K562 (cell line): ENCODE measurements at regions not wholly inside any gene's neighbourhood (a gene's known extent, or its start where the extent isn't known, plus 50 kb on each side); places are given as distances from the start of the nearest gene placed in this dataset.

Source experiments
- FOXA1 ChIP-seq: fragments of 450-650 bp; IDR thresholded peaks from 2 replicates; pipeline ENCODE4 v1.6.1; 2016; ENCODE audit warnings: mild to moderate bottlenecking, borderline replicate concordance
- HNRNPLL ChIP-seq: fragments of 200-400 bp; formaldehyde crosslinking; IDR thresholded peaks from 2 replicates; pipeline ENCODE4 v1.6.1; 2017; ENCODE audit warnings: low read length, low read depth, mild to moderate bottlenecking; ENCODE audit not compliant: poor library complexity, severe bottlenecking
- RBFOX2 ChIP-seq: fragments of 200-400 bp; formaldehyde crosslinking; IDR thresholded peaks from 2 replicates; pipeline ENCODE4 v1.6.1; 2017; ENCODE audit warnings: low read depth, mild to moderate bottlenecking, low read length, moderate library complexity
- ZNF311 ChIP-seq: fragments of 250-450 bp; sonication (Bioruptor Pico); IDR thresholded peaks from 2 replicates; pipeline ENCODE4 v1.4.0; 2020; ENCODE audit warnings: mild to moderate bottlenecking, moderate library complexity
- ZNF316 ChIP-seq: fragments of 450-650 bp; IDR thresholded peaks from 2 replicates; pipeline ENCODE4 v1.6.1; 2016
- ZNF445 ChIP-seq: fragments of 250-450 bp; sonication (Bioruptor Pico); IDR thresholded peaks from 2 replicates; pipeline ENCODE4 v1.4.0; 2020; ENCODE audit warnings: low read depth, mild to moderate bottlenecking, moderate library complexity
- TF ChIP-seq, protein P1 (sequence below), 2 experiments: fragments of 450-650 bp in 1 of 2; sonication (generic) in 1 of 2; formaldehyde crosslinking in 1 of 2; IDR thresholded peaks; 2 replicates each; pipeline versions ENCODE4 v1.7.1 to v1.9.0; 2016 to 2022; ENCODE audit warnings: inconsistent platforms in 1 of 2, mild to moderate bottlenecking in 1 of 2, missing genetic modification reagents in 1 of 2
- TF ChIP-seq, protein P2 (sequence below): sonication (generic); formaldehyde crosslinking; IDR thresholded peaks from 2 replicates; pipeline ENCODE4 v1.5.0; 2020; ENCODE audit warnings: missing genetic modification reagents
- TF ChIP-seq, protein P3 (sequence below): fragments of 250-450 bp; sonication (Bioruptor Pico); IDR thresholded peaks from 2 replicates; pipeline ENCODE4 v1.4.0; 2020

DNA sequence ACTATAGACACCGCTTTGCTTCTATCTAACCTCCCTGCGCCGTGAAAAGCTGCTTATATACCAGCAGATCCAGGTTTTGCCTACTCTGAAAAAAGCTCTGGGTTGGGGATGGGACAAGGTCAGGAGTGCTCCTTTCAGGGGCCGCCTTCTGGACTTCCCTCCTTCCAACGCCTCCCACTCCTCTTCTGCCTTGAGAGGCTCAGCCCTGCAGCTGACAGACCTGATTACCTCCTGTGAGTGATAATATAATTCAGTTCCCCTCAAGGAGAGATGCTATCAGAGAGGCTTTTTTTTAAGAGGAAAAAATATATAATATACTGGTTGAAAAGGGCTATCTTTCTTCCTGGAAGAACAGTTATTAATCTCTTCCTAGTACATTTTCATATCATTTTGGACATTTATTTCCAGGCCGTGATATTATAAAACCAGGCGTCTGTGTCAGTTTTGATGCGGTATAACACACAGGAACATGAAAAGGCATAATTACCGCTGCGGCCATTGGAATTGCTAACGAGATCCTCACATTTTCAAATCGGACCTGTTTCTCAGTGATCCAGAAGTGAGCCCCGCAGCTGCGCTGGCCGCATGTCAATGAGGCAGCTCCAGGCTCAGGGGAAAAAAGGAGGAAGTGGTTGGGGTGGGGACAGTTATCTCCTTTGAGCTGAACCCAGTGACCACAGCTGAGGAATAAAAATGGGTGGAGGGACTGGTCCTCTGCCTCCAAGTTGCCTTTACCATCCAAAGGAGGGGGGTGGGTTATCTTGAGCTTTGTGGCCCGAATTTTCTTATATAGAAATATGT lies 457.1 kb downstream of the TYW1 start (continued):
- TF ChIP-seq, protein P1, sequence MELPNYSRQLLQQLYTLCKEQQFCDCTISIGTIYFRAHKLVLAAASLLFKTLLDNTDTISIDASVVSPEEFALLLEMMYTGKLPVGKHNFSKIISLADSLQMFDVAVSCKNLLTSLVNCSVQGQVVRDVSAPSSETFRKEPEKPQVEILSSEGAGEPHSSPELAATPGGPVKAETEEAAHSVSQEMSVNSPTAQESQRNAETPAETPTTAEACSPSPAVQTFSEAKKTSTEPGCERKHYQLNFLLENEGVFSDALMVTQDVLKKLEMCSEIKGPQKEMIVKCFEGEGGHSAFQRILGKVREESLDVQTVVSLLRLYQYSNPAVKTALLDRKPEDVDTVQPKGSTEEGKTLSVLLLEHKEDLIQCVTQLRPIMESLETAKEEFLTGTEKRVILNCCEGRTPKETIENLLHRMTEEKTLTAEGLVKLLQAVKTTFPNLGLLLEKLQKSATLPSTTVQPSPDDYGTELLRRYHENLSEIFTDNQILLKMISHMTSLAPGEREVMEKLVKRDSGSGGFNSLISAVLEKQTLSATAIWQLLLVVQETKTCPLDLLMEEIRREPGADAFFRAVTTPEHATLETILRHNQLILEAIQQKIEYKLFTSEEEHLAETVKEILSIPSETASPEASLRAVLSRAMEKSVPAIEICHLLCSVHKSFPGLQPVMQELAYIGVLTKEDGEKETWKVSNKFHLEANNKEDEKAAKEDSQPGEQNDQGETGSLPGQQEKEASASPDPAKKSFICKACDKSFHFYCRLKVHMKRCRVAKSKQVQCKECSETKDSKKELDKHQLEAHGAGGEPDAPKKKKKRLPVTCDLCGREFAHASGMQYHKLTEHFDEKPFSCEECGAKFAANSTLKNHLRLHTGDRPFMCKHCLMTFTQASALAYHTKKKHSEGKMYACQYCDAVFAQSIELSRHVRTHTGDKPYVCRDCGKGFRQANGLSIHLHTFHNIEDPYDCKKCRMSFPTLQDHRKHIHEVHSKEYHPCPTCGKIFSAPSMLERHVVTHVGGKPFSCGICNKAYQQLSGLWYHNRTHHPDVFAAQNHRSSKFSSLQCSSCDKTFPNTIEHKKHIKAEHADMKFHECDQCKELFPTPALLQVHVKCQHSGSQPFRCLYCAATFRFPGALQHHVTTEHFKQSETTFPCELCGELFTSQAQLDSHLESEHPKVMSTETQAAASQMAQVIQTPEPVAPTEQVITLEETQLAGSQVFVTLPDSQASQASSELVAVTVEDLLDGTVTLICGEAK (IDR thresholded peaks at IDR 0.05): no peak
- TF ChIP-seq, protein P1 (CRISPR knock-in tag; IDR thresholded peaks at IDR 0.05): no peak
- TF ChIP-seq, protein P2, sequence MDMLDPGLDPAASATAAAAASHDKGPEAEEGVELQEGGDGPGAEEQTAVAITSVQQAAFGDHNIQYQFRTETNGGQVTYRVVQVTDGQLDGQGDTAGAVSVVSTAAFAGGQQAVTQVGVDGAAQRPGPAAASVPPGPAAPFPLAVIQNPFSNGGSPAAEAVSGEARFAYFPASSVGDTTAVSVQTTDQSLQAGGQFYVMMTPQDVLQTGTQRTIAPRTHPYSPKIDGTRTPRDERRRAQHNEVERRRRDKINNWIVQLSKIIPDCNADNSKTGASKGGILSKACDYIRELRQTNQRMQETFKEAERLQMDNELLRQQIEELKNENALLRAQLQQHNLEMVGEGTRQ (CRISPR knock-in tag): no peak
- TF ChIP-seq HNRNPLL (no peak), FOXA1 (no peak), ZNF316 (no peak), ZNF311 (CRISPR knock-in tag) (no peak), RBFOX2 (no peak), ZNF445 (CRISPR knock-in tag) (no peak)
- TF ChIP-seq, protein P3, sequence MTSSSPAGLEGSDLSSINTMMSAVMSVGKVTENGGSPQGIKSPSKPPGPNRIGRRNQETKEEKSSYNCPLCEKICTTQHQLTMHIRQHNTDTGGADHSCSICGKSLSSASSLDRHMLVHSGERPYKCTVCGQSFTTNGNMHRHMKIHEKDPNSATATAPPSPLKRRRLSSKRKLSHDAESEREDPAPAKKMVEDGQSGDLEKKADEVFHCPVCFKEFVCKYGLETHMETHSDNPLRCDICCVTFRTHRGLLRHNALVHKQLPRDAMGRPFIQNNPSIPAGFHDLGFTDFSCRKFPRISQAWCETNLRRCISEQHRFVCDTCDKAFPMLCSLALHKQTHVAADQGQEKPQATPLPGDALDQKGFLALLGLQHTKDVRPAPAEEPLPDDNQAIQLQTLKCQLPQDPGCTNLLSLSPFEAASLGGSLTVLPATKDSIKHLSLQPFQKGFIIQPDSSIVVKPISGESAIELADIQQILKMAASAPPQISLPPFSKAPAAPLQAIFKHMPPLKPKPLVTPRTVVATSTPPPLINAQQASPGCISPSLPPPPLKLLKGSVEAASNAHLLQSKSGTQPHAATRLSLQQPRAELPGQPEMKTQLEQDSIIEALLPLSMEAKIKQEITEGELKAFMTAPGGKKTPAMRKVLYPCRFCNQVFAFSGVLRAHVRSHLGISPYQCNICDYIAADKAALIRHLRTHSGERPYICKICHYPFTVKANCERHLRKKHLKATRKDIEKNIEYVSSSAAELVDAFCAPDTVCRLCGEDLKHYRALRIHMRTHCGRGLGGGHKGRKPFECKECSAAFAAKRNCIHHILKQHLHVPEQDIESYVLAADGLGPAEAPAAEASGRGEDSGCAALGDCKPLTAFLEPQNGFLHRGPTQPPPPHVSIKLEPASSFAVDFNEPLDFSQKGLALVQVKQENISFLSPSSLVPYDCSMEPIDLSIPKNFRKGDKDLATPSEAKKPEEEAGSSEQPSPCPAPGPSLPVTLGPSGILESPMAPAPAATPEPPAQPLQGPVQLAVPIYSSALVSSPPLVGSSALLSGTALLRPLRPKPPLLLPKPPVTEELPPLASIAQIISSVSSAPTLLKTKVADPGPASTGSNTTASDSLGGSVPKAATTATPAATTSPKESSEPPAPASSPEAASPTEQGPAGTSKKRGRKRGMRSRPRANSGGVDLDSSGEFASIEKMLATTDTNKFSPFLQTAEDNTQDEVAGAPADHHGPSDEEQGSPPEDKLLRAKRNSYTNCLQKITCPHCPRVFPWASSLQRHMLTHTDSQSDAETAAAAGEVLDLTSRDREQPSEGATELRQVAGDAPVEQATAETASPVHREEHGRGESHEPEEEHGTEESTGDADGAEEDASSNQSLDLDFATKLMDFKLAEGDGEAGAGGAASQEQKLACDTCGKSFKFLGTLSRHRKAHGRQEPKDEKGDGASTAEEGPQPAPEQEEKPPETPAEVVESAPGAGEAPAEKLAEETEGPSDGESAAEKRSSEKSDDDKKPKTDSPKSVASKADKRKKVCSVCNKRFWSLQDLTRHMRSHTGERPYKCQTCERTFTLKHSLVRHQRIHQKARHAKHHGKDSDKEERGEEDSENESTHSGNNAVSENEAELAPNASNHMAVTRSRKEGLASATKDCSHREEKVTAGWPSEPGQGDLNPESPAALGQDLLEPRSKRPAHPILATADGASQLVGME: no peak
